IPS-18c (cell line): ENCODE measurements at regions not wholly inside any gene's neighbourhood (a gene's known extent, or its start where the extent isn't known, plus 50 kb on each side); places are given as distances from the start of the nearest gene placed in this dataset.

ENCODE experiments used
- H3K4me3 ChIP-seq: 2 replicates; pipeline ENCODE4 v1.7.0; 2013; ENCODE audit warnings: low read depth, mild to moderate bottlenecking, low read length, moderate library complexity; ENCODE audit not compliant: insufficient read depth
- H3K9me3 ChIP-seq: one replicate; pipeline ENCODE4 v1.6.1; 2013; ENCODE audit warnings: mild to moderate bottlenecking, low read length, moderate library complexity; ENCODE audit not compliant: control insufficient read depth, insufficient read depth

DNA sequence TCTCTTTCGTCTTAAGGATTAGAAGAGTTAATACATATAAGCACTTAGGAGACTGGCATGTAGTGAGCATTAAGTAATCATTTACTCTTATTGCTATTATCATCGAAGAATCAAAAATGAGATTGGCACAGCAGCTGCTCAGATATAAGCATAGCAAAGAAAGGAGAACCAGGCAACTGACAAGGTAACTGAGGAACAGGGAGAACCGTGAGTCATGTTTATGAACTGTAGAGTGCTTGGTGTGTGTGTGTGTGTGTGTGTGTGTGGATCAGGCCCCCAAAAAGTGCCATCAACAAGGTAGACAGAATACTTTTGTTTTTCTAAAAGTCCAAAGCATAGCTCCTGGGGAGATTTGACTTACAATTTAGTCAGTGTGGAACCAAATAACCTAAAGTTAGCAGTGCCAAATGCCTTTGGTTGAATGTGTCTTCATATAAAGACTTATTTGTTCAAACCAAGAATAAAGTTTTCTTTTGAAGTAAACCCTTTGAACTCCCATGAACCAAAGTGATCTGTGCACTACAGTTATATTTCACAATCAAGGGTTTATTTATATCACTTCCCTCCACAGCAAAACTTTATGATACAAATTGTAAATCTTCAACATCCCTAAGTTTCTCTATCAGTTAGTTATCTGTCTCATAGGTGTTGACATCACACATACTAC is 660.6 kb downstream of the NYAP2 start:
- Histone ChIP-seq H3K4me3 (no peak overlapping the region), H3K9me3 (no peaks in the 10 kb centered on the region)

DNA sequence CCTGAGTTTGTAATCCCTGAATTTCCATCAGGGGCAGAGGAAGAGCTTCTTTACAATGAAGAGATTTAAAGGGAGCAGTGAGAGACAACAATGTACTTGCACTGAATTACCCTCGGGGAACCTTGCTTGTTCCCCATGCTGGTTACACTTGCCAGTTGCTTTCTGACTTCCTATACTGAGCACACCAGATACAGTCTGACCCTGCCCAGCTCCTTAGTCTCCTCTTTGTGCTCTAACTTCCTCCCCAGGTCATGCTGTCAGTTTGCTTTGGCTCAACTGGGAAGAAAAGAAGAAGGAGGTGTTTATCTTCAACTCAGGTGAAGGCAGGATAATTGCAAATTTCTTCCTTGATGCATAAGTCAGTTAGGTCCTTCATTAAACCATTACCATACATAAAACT is 658.4 kb downstream of the NYAP2 start:
- no peaks in the 10 kb centered on the region for H3K9me3 ChIP-seq
- H3K4me3 ChIP-seq = no peak overlapping the region

GRCh38 chr2:226057365-226057764 is 657.9 kb downstream of the NYAP2 start:
- Histone ChIP-seq H3K9me3 (no peaks in the 10 kb centered on the region), H3K4me3 (no peak overlapping the region)

- H3K4me3 ChIP-seq = no peak overlapping the region
- H3K9me3 ChIP-seq = no peaks in the 10 kb centered on the region
Observed at GRCh38 chr2:226052772-226053416, 653.4 kb downstream of the NYAP2 start.

DNA sequence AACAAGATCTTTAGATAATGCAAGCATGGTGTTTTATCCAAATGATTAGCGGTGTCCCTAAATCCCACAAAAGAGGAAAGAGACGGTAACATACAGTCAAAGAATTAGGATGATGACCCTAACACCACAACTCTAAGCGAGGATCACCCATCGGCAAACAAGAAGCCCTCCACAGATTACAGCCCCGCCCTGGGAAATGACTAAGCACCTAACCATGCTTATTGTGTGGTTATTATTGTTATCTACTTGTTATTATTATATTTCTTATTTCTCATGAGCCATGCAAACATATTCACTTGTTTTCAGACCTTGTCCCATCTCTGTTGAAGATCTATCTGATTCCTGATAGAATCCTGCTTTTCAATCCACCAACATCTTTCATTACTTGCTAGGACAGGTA is 651.3 kb downstream of the NYAP2 start:
- no peak overlapping the region for H3K4me3 ChIP-seq
- H3K9me3 ChIP-seq = no peaks in the 10 kb centered on the region

GRCh38 chr2:226048611-226049010 is 649.1 kb downstream of the NYAP2 start:
- no peak overlapping the region for H3K4me3 ChIP-seq
- no peaks in the 10 kb centered on the region for H3K9me3 ChIP-seq

DNA sequence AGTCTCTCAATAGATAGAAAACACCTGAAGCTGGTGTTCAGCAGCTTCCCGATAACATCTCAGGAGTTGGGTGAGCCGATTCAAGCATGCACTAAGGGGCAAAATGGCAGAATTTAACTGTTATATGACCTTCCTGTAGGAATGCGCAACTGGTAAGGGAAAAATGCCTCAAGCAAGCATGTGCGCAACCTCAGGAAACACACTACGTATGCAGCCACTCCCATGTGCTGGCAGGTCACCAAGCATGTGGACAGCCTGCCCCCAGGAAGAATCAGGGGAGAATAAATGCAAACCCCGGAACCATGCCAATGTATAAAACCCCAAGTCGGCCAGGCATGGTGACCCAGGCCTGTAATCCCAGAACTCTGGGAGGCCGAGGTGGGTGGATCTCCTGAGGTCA is 645.6 kb downstream of the NYAP2 start:
- no peak overlapping the region for H3K4me3 ChIP-seq

GRCh38 chr2:226040344-226040900 is 640.9 kb downstream of the NYAP2 start:
- H3K9me3 ChIP-seq = no peaks in the 10 kb centered on the region
- no peak overlapping the region for H3K4me3 ChIP-seq

More for the DNA sequence above, 645.6 kb downstream of the NYAP2 start:
- H3K9me3 ChIP-seq = no peaks in the 10 kb centered on the region

DNA sequence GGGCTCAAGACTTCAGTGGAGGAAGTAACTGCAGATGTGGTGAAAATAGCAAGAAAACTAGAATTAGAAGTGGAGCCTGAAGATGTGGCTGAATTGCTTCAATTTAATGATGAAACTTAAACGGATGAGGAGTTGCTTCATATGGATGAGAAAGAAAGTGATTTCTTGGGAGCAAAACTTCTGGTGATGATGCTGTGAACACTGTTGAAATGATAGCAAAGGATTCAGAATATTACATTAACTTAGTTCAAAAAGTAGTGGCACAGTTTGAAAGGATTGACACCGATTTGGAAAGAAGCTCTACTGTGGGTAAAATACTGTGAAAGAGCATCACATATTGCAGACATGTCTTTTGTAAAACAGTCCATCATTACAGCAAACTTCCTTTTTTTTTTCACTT is 638.0 kb downstream of the NYAP2 start:
- Histone ChIP-seq H3K9me3 (no peaks in the 10 kb centered on the region), H3K4me3 (no peak overlapping the region)

GRCh38 chr2:226031647-226032501 is 632.4 kb downstream of the NYAP2 start:
- H3K9me3 ChIP-seq = no peaks in the 10 kb centered on the region
- peak overlapping the region; percentile 61 for H3K4me3 ChIP-seq

DNA sequence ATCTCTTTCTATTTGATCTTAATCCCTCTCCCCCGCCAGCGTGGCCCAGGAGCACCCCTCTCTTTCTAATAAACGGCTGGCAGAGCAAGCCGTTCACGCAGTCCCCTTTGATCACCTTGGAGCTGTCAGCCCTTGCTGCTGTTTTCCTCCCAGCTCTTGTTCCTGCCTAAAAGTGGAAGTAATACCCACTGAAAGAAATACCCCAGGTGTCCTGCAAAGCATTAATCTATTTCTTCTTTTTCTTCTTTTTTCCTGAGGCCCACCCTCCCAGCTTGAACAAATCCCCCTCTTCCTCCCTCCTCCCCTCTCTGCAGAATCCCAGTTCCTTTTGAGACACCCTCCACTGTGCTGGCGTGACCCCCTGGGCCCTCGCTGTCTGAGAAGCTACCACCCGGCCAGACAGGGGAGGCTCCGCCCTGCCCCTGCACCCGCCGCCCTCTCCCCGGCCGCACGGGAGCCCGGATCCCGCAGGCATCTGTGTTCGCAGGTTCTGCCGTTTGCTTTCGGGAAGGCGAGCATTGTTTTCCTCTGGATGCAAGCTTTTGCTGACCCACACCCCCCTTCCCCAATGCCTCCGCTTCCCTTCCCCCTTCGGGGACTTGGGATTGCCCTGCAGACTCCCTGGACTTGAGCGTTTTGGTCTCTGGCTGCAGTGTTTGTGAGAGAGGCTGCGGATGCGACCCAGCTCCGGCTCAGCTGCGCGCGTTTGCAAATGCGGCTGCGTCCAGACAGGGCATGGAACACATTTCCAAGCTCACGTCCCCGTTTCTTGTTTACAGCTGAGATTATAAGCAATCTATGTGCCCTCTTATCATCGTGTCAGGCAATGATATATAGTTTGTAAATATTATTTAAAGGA is 631.5 kb downstream of the NYAP2 start:
- H3K9me3 ChIP-seq = no peaks in the 10 kb centered on the region
- H3K4me3 ChIP-seq = peak overlapping the region; percentile 61

DNA sequence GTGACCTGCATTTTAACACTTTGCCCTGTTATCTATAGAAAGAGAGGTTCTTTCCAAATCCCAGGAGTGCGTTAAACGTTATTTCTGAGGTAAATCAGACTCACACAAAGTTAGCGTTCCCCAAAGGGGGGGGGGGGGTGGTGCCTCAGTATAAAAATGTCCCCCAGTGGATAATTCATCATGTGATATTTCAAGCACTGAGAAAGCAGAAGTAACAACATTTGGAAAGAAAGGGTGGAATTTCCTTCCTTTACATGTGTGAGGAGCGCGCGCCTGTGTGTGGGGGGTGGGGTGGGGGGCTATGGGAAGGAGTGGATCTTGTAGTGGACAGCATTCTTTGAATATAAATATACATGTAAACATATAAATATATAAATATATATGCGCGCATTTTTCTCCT is 630.9 kb downstream of the NYAP2 start:
- Histone ChIP-seq H3K4me3 (peak overlapping the region; percentile 61), H3K9me3 (no peaks in the 10 kb centered on the region)

GRCh38 chr2:226023946-226024345 is 624.4 kb downstream of the NYAP2 start:
- peaks cover 7% of the 10 kb centered on the region for H3K9me3 ChIP-seq

GRCh38 chr2:226023383-226023782 is 623.9 kb downstream of the NYAP2 start:
- peaks cover 7% of the 10 kb centered on the region for H3K9me3 ChIP-seq
- H3K4me3 ChIP-seq = no peak overlapping the region

More at GRCh38 chr2:226023946-226024345, 624.4 kb downstream of the NYAP2 start:
- no peak overlapping the region for H3K4me3 ChIP-seq

DNA sequence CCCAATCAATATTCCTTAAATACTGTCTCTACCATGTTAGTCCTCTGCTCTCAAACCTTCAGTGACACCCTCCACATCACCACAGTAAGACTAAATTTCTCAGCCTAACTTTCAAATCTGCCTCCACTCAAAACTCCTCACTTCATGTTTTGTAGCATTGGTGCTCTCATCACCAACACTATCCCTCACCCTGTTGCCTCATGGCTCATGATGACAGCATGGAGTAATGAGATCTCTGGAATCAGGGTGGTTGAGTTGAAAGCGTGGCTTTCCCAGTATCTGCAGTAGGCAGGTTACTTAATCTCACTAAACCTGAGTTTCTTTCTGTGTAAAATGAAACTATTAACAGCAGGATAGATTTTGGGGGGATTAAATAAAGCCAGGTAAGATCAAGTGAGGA is 621.4 kb downstream of the NYAP2 start:
- H3K4me3 ChIP-seq = no peak overlapping the region
- peaks cover 7% of the 10 kb centered on the region for H3K9me3 ChIP-seq

DNA sequence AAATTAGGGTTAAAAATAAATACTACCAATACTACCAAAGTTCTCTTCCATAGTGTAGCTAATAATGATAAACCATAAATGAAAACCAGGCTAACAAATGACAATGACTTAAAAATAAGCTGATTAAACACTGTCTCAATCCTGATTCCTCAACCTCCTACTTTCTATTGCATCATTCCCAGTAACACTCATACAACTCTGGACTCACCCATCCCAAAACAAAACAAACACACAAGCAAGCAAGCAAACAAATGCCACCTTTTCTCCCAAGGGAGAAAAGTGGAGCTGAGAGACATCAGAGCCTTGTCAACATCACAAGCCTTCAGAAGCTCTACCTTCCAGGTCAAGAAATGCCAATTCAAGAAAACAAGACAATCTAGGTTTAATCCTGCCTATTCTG is 620.7 kb downstream of the NYAP2 start:
- peaks cover 7% of the 10 kb centered on the region for H3K9me3 ChIP-seq
- H3K4me3 ChIP-seq = no peak overlapping the region

DNA sequence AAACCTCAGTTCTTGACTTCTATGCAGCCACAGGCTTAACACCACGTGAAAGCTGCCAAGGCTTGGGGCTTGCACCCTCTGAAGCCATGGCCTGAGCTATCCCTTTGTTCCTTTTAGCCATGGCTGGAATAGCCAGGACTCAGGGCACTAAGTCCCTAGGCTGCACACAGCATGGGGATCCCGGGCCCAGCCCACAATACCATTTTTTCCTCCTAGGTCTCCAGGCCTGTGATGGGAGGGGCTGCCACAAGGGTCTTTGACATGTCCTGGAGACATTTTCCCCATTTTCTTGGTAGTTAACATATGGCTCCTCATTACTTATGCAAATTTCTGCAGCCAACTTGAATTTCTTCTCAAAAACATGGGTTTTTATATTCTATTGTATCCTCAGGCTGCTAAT is 619.1 kb downstream of the NYAP2 start:
- Histone ChIP-seq H3K9me3 (peaks cover 7% of the 10 kb centered on the region), H3K4me3 (no peak overlapping the region)
